WTC11 (cell line): ENCODE measurements at regions not wholly inside any gene's neighbourhood (a gene's known extent, or its start where the extent isn't known, plus 50 kb on each side); places are given as distances from the start of the nearest gene placed in this dataset.

ENCODE experiments used
- FOXK1 ChIP-seq: sonication (generic); formaldehyde crosslinking; IDR thresholded peaks from 2 replicates; pipeline ENCODE4 v1.8.0; 2022; ENCODE audit warnings: mild to moderate bottlenecking, moderate library complexity, missing genetic modification reagents
- NR3C1 ChIP-seq: sonication (generic); formaldehyde crosslinking; conservative IDR thresholded peaks from 2 replicates; pipeline ENCODE4 v1.8.1; 2023; ENCODE audit warnings: low read depth, mild to moderate bottlenecking, missing genetic modification reagents
- SMAD3 ChIP-seq: sonication (generic); formaldehyde crosslinking; IDR thresholded peaks from 2 replicates; pipeline ENCODE4 v1.8.0; 2022; ENCODE audit warnings: missing genetic modification reagents, mild to moderate bottlenecking, borderline replicate concordance
- ZNF232 ChIP-seq: sonication (generic); formaldehyde crosslinking; IDR thresholded peaks from 2 replicates; pipeline ENCODE4 v1.8.0; 2022; ENCODE audit warnings: mild to moderate bottlenecking, missing genetic modification reagents
- TF ChIP-seq, protein P1 (sequence below): fragments of 200-600 bp; IDR thresholded peaks from 2 replicates; pipeline ENCODE4 v1.8.0; 2022; ENCODE audit warnings: antibody characterized with exemption
- TF ChIP-seq, protein P2 (sequence below): sonication (generic); formaldehyde crosslinking; conservative IDR thresholded peaks from 2 replicates; pipeline ENCODE4 v1.8.1; 2022; ENCODE audit warnings: mild to moderate bottlenecking, missing genetic modification reagents
- TF ChIP-seq, protein P3 (sequence below): sonication (generic); formaldehyde crosslinking; IDR thresholded peaks from 2 replicates; pipeline ENCODE4 v1.8.0; 2022; ENCODE audit warnings: missing genetic modification reagents
- TF ChIP-seq, protein P4 (sequence below): sonication (generic); formaldehyde crosslinking; IDR thresholded peaks from 2 replicates; pipeline ENCODE4 v1.8.1; 2023; ENCODE audit warnings: mild to moderate bottlenecking, missing genetic modification reagents

DNA sequence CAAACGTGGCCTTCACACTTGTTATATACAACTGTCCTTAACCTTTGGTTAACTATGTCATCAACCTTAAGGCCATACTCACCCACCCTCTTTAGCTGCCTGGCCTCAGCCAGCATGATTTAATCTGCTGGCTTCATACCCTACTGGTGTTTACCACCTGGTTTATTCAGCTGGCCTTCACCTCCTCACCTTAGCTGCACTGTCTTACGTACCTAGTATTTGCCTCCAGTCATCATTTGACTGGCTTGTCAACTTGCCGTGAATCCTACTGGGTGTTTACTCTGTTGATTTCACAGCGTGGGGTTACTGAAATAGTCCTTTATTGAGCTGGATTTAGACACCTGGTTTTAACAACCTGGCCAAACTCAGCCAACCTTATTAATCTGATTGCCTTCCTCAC lies 102.8 kb downstream of the IL12A start:
- TF ChIP-seq, protein P1, sequence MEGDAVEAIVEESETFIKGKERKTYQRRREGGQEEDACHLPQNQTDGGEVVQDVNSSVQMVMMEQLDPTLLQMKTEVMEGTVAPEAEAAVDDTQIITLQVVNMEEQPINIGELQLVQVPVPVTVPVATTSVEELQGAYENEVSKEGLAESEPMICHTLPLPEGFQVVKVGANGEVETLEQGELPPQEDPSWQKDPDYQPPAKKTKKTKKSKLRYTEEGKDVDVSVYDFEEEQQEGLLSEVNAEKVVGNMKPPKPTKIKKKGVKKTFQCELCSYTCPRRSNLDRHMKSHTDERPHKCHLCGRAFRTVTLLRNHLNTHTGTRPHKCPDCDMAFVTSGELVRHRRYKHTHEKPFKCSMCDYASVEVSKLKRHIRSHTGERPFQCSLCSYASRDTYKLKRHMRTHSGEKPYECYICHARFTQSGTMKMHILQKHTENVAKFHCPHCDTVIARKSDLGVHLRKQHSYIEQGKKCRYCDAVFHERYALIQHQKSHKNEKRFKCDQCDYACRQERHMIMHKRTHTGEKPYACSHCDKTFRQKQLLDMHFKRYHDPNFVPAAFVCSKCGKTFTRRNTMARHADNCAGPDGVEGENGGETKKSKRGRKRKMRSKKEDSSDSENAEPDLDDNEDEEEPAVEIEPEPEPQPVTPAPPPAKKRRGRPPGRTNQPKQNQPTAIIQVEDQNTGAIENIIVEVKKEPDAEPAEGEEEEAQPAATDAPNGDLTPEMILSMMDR = no peak
- TF ChIP-seq SMAD3 (CRISPR knock-in tag) (no peak), FOXK1 (CRISPR knock-in tag) (no peak), NR3C1 (CRISPR knock-in tag) (no peak), ZNF232 (CRISPR knock-in tag) (no peak)
- TF ChIP-seq, protein P2, sequence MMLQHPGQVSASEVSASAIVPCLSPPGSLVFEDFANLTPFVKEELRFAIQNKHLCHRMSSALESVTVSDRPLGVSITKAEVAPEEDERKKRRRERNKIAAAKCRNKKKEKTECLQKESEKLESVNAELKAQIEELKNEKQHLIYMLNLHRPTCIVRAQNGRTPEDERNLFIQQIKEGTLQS (CRISPR knock-in tag) = no peak
- TF ChIP-seq, protein P3, sequence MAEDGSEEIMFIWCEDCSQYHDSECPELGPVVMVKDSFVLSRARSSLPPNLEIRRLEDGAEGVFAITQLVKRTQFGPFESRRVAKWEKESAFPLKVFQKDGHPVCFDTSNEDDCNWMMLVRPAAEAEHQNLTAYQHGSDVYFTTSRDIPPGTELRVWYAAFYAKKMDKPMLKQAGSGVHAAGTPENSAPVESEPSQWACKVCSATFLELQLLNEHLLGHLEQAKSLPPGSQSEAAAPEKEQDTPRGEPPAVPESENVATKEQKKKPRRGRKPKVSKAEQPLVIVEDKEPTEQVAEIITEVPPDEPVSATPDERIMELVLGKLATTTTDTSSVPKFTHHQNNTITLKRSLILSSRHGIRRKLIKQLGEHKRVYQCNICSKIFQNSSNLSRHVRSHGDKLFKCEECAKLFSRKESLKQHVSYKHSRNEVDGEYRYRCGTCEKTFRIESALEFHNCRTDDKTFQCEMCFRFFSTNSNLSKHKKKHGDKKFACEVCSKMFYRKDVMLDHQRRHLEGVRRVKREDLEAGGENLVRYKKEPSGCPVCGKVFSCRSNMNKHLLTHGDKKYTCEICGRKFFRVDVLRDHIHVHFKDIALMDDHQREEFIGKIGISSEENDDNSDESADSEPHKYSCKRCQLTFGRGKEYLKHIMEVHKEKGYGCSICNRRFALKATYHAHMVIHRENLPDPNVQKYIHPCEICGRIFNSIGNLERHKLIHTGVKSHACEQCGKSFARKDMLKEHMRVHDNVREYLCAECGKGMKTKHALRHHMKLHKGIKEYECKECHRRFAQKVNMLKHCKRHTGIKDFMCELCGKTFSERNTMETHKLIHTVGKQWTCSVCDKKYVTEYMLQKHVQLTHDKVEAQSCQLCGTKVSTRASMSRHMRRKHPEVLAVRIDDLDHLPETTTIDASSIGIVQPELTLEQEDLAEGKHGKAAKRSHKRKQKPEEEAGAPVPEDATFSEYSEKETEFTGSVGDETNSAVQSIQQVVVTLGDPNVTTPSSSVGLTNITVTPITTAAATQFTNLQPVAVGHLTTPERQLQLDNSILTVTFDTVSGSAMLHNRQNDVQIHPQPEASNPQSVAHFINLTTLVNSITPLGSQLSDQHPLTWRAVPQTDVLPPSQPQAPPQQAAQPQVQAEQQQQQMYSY = no peak
- TF ChIP-seq, protein P4, sequence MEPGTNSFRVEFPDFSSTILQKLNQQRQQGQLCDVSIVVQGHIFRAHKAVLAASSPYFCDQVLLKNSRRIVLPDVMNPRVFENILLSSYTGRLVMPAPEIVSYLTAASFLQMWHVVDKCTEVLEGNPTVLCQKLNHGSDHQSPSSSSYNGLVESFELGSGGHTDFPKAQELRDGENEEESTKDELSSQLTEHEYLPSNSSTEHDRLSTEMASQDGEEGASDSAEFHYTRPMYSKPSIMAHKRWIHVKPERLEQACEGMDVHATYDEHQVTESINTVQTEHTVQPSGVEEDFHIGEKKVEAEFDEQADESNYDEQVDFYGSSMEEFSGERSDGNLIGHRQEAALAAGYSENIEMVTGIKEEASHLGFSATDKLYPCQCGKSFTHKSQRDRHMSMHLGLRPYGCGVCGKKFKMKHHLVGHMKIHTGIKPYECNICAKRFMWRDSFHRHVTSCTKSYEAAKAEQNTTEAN (CRISPR knock-in tag) = no peak
